ENCODE measurements at regions not wholly inside any gene's neighbourhood (a gene's known extent, or its start where the extent isn't known, plus 50 kb on each side); places are given as distances from the start of the nearest gene placed in this dataset.

DNA sequence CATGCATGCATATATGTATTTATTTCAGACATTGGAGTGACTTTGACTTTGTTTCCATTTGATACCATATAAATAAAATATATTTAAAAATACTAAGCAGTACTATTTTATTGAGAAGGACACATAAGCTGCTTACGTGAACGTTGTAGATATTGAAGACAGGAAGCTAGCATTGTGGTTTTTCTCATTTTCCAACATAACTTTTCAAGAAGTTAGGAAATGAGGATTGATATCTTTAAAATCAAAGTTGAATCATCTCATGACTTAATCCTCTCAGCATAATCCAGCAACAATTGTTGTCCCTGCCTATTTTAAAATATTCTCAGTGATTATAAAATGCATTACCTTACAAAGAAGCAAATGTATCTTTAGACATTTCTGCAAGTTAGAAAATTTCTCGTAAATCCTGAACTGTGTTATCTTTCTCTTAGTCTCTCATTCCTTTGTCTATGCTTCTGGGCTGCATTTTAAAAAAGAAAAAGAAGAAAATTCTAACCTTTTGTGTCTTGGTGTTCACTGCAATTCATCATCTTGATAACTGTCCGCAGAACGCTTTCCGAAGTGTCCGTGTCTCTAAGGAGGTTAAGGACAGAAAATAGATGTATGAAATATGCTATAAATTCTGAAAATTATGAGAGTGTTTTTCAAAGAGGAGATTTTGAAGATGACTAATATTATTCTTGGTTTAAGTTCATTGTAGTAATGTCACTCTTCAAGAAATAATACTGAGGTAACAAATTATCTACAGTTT lies 1089.9 kb upstream of the CDH6 start:
- in situ Hi-C loops (cut with MboI; ENCODE audit: low sequenced_read_pairs, unreplicated experiment), result no loop called here
- DNase-seq (ENCODE audit: low spot score), result no peak
- TF ChIP-seq, protein P1, sequence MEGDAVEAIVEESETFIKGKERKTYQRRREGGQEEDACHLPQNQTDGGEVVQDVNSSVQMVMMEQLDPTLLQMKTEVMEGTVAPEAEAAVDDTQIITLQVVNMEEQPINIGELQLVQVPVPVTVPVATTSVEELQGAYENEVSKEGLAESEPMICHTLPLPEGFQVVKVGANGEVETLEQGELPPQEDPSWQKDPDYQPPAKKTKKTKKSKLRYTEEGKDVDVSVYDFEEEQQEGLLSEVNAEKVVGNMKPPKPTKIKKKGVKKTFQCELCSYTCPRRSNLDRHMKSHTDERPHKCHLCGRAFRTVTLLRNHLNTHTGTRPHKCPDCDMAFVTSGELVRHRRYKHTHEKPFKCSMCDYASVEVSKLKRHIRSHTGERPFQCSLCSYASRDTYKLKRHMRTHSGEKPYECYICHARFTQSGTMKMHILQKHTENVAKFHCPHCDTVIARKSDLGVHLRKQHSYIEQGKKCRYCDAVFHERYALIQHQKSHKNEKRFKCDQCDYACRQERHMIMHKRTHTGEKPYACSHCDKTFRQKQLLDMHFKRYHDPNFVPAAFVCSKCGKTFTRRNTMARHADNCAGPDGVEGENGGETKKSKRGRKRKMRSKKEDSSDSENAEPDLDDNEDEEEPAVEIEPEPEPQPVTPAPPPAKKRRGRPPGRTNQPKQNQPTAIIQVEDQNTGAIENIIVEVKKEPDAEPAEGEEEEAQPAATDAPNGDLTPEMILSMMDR (IDR thresholded peaks at IDR 0.05; ENCODE audit: borderline replicate concordance, control extremely low read depth, extremely low read depth, insufficient read depth, missing control alignments), result no peak

DNA sequence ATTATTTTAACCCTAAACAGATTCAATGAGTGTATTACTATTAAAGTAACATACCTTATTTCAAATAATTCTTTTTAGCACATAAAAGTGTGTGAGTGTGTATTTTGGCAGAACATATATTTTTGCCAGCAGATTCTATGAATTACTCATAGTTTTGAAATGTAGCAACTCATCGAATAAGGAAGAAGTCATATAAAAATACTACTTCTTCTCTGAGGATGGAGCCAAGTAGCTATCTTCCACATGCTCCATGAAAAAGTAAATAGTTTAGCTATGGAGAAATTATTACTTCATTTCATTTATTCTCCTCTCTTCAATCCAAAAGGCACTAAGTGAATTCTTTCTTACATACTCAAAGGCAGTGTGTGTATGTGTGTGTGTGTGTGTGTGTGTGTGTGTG lies 1090.4 kb upstream of the CDH6 start:
- in situ Hi-C loops (cut with MboI; ENCODE audit: low sequenced_read_pairs, unreplicated experiment), result no loop called here
- TF ChIP-seq, protein P1 (IDR thresholded peaks at IDR 0.05; ENCODE audit: borderline replicate concordance, control extremely low read depth, extremely low read depth, insufficient read depth, missing control alignments), result no peak
- DNase-seq (ENCODE audit: low spot score), result no peak

DNA sequence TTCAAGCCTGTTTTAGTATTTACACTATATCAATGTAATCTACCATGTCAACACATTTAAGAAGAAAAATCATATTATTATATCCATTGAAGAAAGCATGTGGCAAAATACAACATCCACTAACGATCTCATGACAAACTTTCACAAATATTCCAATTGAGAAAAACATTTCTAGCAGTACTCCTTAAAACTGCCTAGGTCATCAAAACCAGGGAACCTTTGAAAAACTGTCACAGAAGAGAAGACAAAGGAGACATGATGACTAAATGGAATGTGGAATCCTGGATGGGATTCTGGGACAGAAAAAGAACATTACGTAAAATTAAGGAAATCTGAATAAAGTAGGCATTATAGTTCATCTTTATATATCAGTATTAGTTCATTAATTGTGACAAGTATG lies 1091.3 kb upstream of the CDH6 start:
- TF ChIP-seq, protein P1 (IDR thresholded peaks at IDR 0.05; ENCODE audit: borderline replicate concordance, control extremely low read depth, extremely low read depth, insufficient read depth, missing control alignments), result no peak
- no peak for DNase-seq (ENCODE audit: low spot score)
- in situ Hi-C loops (cut with MboI; ENCODE audit: low sequenced_read_pairs, unreplicated experiment), result no loop called here

DNA sequence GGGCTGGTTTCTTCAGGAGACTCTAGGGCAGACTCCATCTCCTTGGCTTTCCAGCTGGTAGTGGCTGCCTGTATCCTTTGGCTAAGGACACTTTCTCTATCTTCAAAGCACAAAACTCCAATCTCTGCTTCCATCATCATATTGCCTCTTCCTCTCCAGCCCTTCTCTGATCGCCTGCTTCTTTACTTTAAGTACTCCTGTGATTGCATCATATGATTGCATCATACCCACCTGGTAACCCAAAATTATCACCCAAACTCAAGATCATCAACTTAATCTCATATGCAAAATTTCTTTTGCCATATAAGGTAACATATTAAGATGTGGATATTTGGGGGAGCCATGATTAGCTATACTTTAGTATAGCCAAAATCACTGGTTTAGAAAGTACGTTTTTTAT lies 1092.6 kb upstream of the CDH6 start:
- TF ChIP-seq, protein P1 (IDR thresholded peaks at IDR 0.05; ENCODE audit: borderline replicate concordance, control extremely low read depth, extremely low read depth, insufficient read depth, missing control alignments), result no peak
- in situ Hi-C loops (cut with MboI; ENCODE audit: low sequenced_read_pairs, unreplicated experiment), result no loop called here
- no peak for DNase-seq (ENCODE audit: low spot score)

DNA sequence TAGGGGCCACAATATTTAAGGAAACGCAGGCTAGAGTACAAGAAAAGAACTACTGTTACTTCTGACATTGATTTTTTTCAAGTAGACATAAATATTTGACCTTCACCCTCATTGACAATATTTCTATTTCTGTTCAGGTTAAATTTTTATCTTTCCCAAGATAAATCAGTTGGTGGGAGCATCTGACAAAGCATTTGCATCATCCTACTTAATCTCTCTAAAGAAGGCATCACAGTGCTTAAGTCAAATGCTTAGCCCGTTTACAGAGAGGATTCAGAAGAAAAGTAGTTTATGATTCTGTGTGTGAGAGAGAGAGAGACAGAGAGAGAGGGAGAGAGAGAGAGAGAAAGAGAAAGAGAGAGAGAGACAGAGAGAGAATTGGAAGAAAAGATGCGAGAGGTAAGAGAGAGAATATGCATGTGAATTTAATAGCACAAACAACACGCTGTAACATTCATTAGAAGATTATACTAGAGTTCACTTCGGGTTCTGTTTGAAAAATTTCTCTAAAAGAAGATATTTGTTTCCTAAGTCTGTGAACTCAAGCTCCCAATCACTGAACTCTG lies 1093.3 kb upstream of the CDH6 start:
- DNase-seq (ENCODE audit: low spot score), result no peak
- in situ Hi-C loops (cut with MboI; ENCODE audit: low sequenced_read_pairs, unreplicated experiment), result no loop called here
- TF ChIP-seq, protein P1 (IDR thresholded peaks at IDR 0.05; ENCODE audit: borderline replicate concordance, control extremely low read depth, extremely low read depth, insufficient read depth, missing control alignments), result no peak

DNA sequence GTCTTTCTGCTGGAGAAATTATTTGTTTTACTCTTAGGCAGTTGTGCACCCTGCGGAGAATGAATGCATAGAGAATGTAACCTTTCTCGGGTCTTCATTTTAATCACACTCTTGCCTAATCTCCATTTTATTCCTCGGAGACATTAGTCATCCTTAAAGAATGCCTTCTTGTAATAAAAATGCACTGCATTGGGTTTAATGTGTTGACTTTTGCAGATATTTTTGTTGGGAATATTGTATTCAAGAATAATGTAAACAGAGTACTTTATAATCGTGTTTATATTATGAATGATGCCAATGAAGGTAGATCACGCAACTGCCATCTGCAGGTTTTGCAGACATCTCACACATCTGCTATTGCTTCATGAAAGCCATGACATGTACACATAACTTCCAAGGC lies 1093.9 kb upstream of the CDH6 start:
- in situ Hi-C loops (cut with MboI; ENCODE audit: low sequenced_read_pairs, unreplicated experiment), result no loop called here
- TF ChIP-seq, protein P1 (IDR thresholded peaks at IDR 0.05; ENCODE audit: borderline replicate concordance, control extremely low read depth, extremely low read depth, insufficient read depth, missing control alignments), result no peak
- no peak for DNase-seq (ENCODE audit: low spot score)

All from GM13976 (cell line).